ENCODE measurements at regions not wholly inside any gene's neighbourhood (a gene's known extent, or its start where the extent isn't known, plus 50 kb on each side); places are given as distances from the start of the nearest gene placed in this dataset.

- DNase-seq = no peak
These were observed 50.7 kb upstream of the SPATA12 start for GRCh38 chr3:57009802-57010201.

- DNase-seq = no peak
These were observed 51.1 kb upstream of the SPATA12 start for GRCh38 chr3:57009367-57009766.

GRCh38 chr3:57007521-57008460 lies 52.7 kb upstream of the SPATA12 start:
- DNase-seq = peak; percentile 40

GRCh38 chr3:57006949-57007419 lies 53.5 kb upstream of the SPATA12 start:
- no peak for DNase-seq

- no peak for DNase-seq
These were observed 54.2 kb upstream of the SPATA12 start for GRCh38 chr3:57006179-57006657.

GRCh38 chr3:57004229-57004628 lies 56.2 kb upstream of the SPATA12 start:
- DNase-seq = no peak

GRCh38 chr3:57003676-57004075 lies 56.8 kb upstream of the SPATA12 start:
- DNase-seq = no peak

GRCh38 chr3:57001356-57001755 lies 59.1 kb upstream of the SPATA12 start:
- DNase-seq = no peak

- DNase-seq = no peak
These were observed 60.5 kb upstream of the SPATA12 start for GRCh38 chr3:57000012-57000411.

- DNase-seq = no peak
These were observed 60.9 kb upstream of the SPATA12 start for GRCh38 chr3:56999547-56999946.

- DNase-seq = no peak
These were observed 62.4 kb upstream of the SPATA12 start for GRCh38 chr3:56998076-56998529.

- no peak for DNase-seq
These were observed 62.8 kb upstream of the SPATA12 start for GRCh38 chr3:56997675-56998074.

- DNase-seq = no peak
These were observed 63.4 kb upstream of the SPATA12 start for GRCh38 chr3:56997041-56997440.

- DNase-seq = no peak
These were observed 66.1 kb upstream of the SPATA12 start for GRCh38 chr3:56994391-56994790.

GRCh38 chr3:56990641-56991015 lies 69.8 kb upstream of the SPATA12 start:
- DNase-seq = no peak

- no peak for DNase-seq
These were observed 70.4 kb upstream of the SPATA12 start for GRCh38 chr3:56989977-56990640.

GRCh38 chr3:56989169-56989976 lies 71.1 kb upstream of the SPATA12 start:
- DNase-seq = no peak

GRCh38 chr3:56988458-56989168 lies 71.9 kb upstream of the SPATA12 start:
- peak; percentile 79 for DNase-seq

- no peak for DNase-seq
These were observed 73.1 kb upstream of the SPATA12 start for GRCh38 chr3:56987238-56987895.

GRCh38 chr3:56986347-56986746 lies 74.1 kb upstream of the SPATA12 start:
- DNase-seq = no peak

GRCh38 chr3:56985878-56986277 lies 74.6 kb upstream of the SPATA12 start:
- DNase-seq = peak; percentile 26

GRCh38 chr3:56985460-56985859 lies 75.0 kb upstream of the SPATA12 start:
- DNase-seq = no peak
